Activated CD8-positive, alpha-beta T cell treated with anti-CD3 and anti-CD28 coated beads for 36 hours (primary cell): ENCODE measurements at regions not wholly inside any gene's neighbourhood (a gene's known extent, or its start where the extent isn't known, plus 50 kb on each side); places are given as distances from the start of the nearest gene placed in this dataset.

Experiments used
- ATAC-seq: fragments of 200-7000 bp; cut with Tn5 transposase; one replicate; pipeline ENCODE4 v1.10.0; 2021; ENCODE audit warnings: mild to moderate bottlenecking, moderate library complexity
- CTCF ChIA-PET: fragments of 350-600 bp; sonication (Branson Sonifier 250); formaldehyde crosslinking; loops from one replicate; lab custom pipeline; 2021; ENCODE audit warnings: antibody characterized with exemption; lab: Charles Lee
- POLR2A ChIA-PET: fragments of 350-600 bp; sonication (Branson Sonifier 250); formaldehyde crosslinking; loops from one replicate; lab custom pipeline; 2021; ENCODE audit warnings: antibody characterized with exemption; lab: Charles Lee
- DNase-seq: peaks from one replicate; pipeline ENCODE4 v3.0.0-alpha.2; 2020
- H3K27ac Mint-ChIP-seq: one replicate; pipeline ENCODE4 v1.8.0; 2021; ENCODE audit warnings: mild to moderate bottlenecking, mixed read lengths
- H3K27me3 Mint-ChIP-seq: one replicate; pipeline ENCODE4 v1.8.0; 2021; ENCODE audit warnings: mixed read lengths
- H3K36me3 Mint-ChIP-seq: one replicate; pipeline ENCODE4 v1.8.0; 2021; ENCODE audit warnings: low read depth, mixed read lengths
- H3K4me1 Mint-ChIP-seq: one replicate; pipeline ENCODE4 v1.8.0; 2021; ENCODE audit warnings: low read depth, mixed read lengths
- H3K4me3 Mint-ChIP-seq: one replicate; pipeline ENCODE4 v1.8.0; 2021; ENCODE audit warnings: mild to moderate bottlenecking, moderate library complexity, mixed read lengths
- H3K9me3 Mint-ChIP-seq: one replicate; pipeline ENCODE4 v1.8.0; 2021; ENCODE audit warnings: mixed read lengths
- intact Hi-C: fragments of 100-400 bp; cut with micrococcal nuclease; formaldehyde crosslinking; loops from one replicate; pipeline ENCODE4 v1.10.0; 2022
- TF ChIP-seq, protein P1 (sequence below): fragments of 200-600 bp; IDR thresholded peaks from one replicate; pipeline ENCODE4 v1.8.0; 2022; ENCODE audit warnings: antibody characterized with exemption, mild to moderate bottlenecking

DNA sequence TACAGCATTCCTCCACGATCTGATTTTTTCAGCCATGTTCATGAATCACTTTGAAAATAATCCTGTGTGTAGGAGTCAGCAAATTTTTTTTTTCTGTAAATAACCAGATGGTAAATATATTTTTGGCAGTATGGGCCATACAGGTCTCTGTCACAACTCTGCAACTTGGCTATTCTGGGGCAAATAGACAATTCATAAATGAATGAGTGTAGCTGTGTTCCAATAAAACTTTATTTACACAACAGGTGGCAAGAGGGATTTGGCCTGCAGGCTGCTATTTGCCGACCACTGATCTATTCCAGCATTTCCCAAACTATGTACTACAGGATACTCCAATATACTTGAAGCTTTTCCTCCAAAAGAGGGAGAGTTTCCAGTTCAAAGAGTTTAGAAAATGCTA lies 78.7 kb upstream of the SVIL start:
- POLR2A ChIA-PET, result interaction anchor here (1.0 kb wide), 1 partner anchor 11 kb away, joined by 3 read pairs; no protein-coding TSS in a partner anchor
- Mint-ChIP-seq H3K27ac (no peak overlapping the region), H3K27me3 (no peaks in the 10 kb centered on the region), H3K4me3 (no peak overlapping the region), H3K36me3 (peaks cover 9% of the 10 kb centered on the region), H3K4me1 (peaks cover 16% of the 10 kb centered on the region), H3K9me3 (peaks cover 5% of the 10 kb centered on the region)
- TF ChIP-seq, protein P1, sequence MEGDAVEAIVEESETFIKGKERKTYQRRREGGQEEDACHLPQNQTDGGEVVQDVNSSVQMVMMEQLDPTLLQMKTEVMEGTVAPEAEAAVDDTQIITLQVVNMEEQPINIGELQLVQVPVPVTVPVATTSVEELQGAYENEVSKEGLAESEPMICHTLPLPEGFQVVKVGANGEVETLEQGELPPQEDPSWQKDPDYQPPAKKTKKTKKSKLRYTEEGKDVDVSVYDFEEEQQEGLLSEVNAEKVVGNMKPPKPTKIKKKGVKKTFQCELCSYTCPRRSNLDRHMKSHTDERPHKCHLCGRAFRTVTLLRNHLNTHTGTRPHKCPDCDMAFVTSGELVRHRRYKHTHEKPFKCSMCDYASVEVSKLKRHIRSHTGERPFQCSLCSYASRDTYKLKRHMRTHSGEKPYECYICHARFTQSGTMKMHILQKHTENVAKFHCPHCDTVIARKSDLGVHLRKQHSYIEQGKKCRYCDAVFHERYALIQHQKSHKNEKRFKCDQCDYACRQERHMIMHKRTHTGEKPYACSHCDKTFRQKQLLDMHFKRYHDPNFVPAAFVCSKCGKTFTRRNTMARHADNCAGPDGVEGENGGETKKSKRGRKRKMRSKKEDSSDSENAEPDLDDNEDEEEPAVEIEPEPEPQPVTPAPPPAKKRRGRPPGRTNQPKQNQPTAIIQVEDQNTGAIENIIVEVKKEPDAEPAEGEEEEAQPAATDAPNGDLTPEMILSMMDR, result no peak
- ATAC-seq, result no peak
- intact Hi-C loops, result no loop called here
- DNase-seq, result no peak
- CTCF ChIA-PET, result interaction anchor here (1.2 kb wide), 1 partner anchor 12 kb away, joined by 4 read pairs; no protein-coding TSS in a partner anchor

DNA sequence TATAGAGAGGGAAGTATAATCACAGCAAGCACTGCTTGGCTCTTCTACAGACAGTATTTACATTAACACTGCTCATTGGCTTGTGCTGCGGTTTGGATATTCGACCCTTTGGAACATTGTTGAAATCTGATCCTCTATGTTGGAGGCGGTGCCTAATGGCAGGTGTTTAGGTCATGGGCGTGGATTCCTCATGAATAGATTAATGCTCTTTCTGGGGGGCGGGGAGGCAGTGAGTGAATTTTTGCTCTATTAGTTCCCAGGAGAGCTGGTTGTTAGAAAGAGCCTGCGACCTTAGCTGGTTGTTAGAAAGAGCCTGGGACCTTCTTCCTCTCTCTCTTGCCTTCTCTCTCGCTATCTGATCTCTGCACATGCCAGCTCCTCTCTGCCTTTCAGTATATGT lies 77.3 kb upstream of the SVIL start:
- no peak for ATAC-seq
- ChIA-PET POLR2A (no interaction called here), CTCF (no interaction called here)
- Mint-ChIP-seq H3K27ac (no peak overlapping the region), H3K36me3 (peaks cover 7% of the 10 kb centered on the region), H3K4me3 (no peak overlapping the region), H3K27me3 (no peaks in the 10 kb centered on the region), H3K9me3 (peaks cover 2% of the 10 kb centered on the region), H3K4me1 (peaks cover 16% of the 10 kb centered on the region)
- TF ChIP-seq, protein P1, result no peak
- intact Hi-C loops, result no loop called here
- DNase-seq, result no peak

DNA sequence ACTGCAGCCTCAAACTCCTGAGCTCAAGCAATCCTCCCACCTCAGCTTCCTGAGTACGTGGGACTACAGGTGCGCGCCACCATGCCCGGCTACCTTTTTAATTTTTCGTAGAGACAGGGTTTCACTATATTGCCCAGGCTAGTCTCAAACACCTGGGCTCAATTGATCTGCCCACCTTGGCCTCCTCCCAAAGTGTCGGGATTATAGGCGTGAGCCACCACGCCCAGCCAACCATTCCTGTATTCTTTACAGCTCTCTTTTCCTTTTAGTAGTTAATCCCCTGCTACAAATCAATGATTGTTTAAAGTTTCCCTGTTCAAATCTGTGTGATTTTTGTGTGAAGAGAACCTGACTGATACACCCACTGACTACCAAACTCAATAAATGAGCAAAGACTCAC lies 75.4 kb upstream of the SVIL start:
- CTCF ChIA-PET, result no interaction called here
- Mint-ChIP-seq H3K4me1 (peaks cover 9% of the 10 kb centered on the region), H3K27ac (no peak overlapping the region), H3K9me3 (no peaks in the 10 kb centered on the region), H3K4me3 (no peak overlapping the region), H3K27me3 (no peaks in the 10 kb centered on the region), H3K36me3 (peaks cover 5% of the 10 kb centered on the region)
- TF ChIP-seq, protein P1, result no peak
- intact Hi-C loops, result no loop called here
- no peak for ATAC-seq
- DNase-seq, result no peak
- POLR2A ChIA-PET, result interaction anchor here (2.0 kb wide), 1 partner anchor 10 kb away, joined by 6 read pairs; no protein-coding TSS in a partner anchor

DNA sequence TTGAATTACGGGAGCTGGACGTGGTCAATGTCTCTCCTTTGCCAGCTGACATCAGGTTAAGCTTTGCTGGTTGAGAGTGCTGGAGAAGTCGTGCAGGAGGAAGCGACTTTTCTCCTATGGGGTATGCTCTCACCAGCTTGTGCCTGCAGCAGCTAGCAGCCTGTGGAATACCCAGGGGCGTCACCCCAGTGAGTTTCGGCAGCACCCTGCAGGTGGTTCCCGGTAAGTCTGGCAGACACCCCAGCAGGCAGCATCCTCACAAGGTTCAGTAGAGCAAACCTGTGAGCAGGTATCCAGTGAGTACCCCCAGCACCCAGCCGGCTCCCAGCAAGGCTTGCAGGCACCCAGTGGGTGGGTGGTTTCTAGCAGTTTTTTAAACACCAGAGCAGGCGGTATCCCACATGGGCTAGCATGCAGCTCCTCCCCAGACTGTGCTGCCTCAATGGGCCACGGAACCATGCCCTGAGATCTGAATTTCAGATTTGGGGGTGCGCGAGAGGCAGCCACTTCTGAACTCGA lies 74.8 kb upstream of the SVIL start:
- CTCF ChIA-PET, result no interaction called here
- peaks cover 5% of the 10 kb centered on the region for H3K36me3 Mint-ChIP-seq
- H3K4me3 Mint-ChIP-seq, result no peak overlapping the region
- POLR2A ChIA-PET, result interaction anchor here (0.6 to 2.0 kb wide), 2 partner anchors 9 to 164 kb away, joined by 3 to 6 read pairs; no protein-coding TSS in a partner anchor
- intact Hi-C loops, result no loop called here
- no peak for ATAC-seq
- no peak for DNase-seq
- peaks cover 7% of the 10 kb centered on the region for H3K4me1 Mint-ChIP-seq
- TF ChIP-seq, protein P1, result no peak
- no peaks in the 10 kb centered on the region for H3K9me3 Mint-ChIP-seq
- H3K27ac Mint-ChIP-seq, result no peak overlapping the region
- H3K27me3 Mint-ChIP-seq, result no peaks in the 10 kb centered on the region

DNA sequence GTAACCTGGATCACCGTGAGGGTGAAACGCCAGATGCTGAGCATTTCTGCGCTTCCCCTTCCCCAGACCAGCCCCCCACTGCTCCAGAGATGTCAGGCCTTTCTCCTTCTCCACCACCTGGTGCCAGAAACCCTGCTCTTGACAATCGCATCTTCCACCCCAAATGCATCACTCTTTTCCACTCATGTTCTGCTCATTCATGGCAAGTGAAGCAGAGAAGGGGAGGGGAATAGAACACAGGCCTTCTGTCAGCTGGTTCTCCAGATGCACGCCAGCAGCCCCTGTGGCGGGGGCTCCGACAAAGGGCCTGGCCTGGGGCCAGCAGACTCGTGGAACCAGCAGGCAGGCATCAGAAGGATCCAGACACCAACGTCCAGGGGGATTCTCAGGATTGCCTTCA lies 68.5 kb upstream of the SVIL start:
- Mint-ChIP-seq H3K4me3 (peak overlapping the region; percentile 52), H3K36me3 (peaks cover 7% of the 10 kb centered on the region), H3K9me3 (no peaks in the 10 kb centered on the region), H3K27me3 (no peaks in the 10 kb centered on the region), H3K27ac (peak overlapping the region; percentile 58), H3K4me1 (peaks cover 28% of the 10 kb centered on the region)
- POLR2A ChIA-PET, result no interaction called here
- TF ChIP-seq, protein P1, result no peak
- intact Hi-C loops, result no loop called here
- DNase-seq (no peak), ATAC-seq (no peak)
- CTCF ChIA-PET, result no interaction called here
